Embryonic facial prominence (tissue), 1 donor: ENCODE measurements at regions not wholly inside any gene's neighbourhood (a gene's known extent, or its start where the extent isn't known, plus 50 kb on each side); places are given as distances from the start of the nearest gene placed in this dataset.
"Not testable (repeated sequence)": the region's sequence is repeated elsewhere in the genome, so short reads cannot be mapped to it uniquely, and the experiment has no call there.

Experiments
- DNase-seq: peaks from one replicate; pipeline ENCODE4 v3.0.0-alpha.2; 2016; ENCODE audit errors: extremely low spot score

DNA sequence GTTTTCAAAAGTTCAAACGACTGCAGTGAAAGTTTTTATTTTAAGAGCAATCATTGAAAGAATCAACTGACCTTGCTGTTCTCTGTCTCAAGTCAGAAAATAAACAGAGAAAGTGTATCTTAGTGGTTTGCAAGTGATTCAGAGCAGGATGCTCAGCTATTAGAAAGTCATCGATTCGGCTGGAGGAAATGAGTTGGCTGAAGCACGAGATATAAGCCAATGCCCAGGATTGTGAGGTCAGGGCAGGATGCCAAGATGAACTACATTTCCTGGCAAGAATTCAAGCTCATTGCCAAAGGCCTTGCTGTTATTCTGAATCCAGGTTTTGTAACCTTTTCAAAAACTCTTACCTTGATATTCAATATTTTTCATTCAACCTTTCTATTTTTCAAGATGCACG is 541.4 kb upstream of the BOD1L1 start:
- DNase-seq = no peak

DNA sequence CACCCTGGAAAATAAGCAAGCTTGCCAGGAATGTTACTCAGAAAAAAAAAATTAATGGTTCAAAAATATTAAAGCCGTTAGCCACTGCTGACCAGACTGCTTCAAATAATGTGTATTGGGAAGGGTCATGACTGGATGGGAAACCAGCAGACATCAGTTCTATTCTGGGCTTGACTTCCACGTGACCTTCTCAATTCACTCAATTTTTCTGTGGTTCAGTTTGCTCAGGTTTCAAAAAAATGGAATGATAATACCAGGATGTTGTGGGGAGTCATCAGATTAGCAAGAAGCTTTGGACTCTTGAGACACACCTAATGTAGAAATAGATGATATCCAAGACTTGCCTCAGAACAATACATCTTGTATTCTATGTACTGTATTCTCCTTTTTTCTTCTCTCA is 541.9 kb upstream of the BOD1L1 start:
- no peak for DNase-seq

DNA sequence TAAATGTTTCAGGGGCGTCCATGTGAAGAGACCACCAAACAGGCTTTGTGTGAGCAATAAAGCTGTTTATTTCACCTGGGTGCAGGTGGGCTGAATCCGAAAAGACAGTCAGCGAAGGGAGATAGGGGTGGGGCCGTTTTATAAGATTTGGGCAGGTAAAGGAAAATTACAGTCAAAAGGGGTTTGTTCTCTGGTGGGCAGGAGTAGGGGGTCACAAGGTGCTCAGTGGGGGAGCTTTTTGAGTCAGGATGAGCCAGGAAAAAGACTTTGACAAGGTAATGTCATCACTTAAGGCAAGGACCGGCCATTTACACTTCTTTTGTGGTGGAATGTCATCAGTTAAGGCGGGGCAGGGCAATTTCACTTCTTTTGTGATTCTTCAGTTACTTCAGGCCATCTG is 542.4 kb upstream of the BOD1L1 start:
- not testable (repeated sequence) for DNase-seq

DNA sequence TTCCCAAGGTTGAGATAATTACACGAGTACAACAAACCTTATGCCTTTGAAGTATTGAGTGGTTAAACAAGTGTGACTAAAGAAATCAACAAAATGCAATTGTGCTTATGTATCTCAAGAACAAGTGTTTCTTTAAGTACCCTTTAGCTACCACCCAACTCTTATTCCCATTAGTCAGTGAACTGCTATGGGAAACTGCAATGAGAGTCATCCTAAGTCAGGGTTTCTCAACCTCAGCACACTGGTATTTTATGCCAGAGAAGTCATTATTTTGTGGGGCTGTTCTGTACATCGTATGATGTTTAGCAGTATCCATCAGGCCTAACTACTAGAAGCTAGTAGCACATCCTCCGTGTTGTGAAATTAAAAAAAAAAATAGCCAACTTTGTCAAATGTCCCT is 549.1 kb upstream of the BOD1L1 start:
- no peak for DNase-seq

DNA sequence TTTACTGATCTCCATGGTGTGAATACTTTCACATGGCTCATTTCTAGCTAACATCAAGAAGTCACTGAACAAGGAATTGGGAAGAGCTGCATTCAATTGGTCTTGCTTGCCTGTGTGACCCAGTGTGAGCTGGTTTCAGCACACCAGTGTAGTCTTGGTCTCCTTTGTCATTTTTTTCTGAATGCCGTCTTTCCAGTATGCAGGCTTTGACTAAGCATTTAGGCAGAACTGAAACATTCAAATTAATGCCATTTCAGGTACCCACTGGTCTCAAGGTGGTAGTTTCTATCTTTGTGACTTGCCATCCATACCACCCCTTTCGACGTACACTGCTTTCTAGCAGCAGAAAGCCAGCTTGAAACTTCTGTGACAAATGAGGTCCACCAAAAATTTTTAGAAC is 550.5 kb upstream of the BOD1L1 start:
- DNase-seq = no peak

DNA sequence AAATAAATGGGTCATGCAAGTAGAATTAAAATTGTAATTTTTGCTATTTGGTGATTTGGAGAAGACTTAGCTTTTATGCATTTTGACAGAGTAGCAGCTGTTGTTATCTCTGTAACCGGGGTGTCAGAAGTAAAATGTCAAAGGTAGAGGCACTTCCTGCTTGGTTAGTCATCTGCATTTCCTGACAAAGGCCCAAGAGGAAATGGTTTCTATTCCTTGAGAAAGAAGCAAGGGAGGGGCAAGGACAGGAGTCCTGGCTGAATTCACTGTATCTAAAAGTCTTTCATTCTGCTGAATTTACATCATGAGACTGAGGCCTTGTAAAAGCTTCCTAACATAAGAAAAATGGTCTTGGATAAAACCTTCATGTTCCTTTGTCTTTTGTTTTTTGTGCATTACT is 550.9 kb upstream of the BOD1L1 start:
- DNase-seq = no peak

DNA sequence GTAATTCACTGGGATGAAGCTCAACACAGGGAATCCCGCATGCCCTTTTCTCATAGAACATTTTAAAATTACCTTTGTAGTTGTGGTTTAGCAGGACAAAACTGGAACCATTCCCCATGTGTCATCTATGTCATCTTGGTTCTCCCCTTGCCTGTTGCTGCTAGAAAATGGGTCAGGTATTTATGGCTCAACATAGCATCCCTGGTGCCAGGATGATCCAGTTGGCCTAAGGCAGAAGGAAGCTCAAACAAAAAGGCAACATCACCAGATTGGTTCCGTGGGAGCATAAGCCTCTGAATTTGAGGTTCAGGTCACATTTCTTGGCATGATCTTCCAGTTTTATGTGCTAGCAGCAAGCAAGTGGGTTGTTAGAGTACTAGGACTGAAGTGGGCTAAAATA is 552.6 kb upstream of the BOD1L1 start:
- DNase-seq = no peak

DNA sequence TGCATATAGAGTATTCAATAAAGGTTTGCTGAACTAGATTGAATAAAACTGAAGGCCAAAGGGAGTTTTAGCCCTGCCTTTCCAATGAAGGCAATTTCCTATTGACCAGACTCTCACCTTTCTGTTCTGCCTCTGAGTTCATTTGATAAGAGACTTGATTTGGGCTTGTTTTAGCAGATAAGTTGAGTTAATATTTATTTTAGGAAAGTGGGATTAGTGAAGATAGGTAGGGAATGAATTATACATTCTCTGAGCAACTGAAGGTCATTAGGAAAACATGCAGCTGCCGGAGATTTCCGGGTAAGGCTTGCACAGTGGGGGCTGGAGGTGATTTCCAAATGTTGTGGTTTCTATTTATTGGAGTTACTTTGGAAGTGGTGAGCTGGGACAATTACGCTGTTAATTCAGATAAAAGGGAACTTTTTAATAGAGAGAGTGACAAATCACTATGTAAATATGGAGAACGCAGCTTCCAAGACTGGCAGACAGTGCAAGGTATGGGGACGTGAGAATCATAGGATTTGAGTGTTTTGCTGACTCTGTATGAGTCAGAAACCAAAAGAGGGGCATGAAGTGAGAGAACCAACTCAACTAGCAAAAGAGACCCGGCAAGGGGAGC is 553.6 kb upstream of the BOD1L1 start:
- no peak for DNase-seq

DNA sequence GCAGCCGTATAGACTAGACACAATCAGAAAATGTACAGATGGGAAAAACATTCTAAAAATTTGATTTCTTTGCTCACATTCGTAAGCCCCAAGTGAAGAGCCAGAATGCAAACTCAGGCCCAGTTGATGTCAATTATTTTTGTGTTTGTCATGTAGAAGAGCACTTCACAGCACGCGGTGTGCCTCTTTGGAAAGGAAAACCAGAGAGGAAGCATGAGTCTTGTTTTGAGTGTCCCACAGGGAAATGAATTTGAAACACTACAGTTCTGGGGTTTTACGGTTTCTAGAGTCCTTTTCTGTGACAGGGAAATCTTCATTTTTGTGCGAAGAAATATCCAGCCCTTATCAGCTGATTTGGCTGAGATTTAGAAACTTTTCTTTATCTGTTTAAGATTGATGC is 554.6 kb upstream of the BOD1L1 start:
- DNase-seq = no peak

DNA sequence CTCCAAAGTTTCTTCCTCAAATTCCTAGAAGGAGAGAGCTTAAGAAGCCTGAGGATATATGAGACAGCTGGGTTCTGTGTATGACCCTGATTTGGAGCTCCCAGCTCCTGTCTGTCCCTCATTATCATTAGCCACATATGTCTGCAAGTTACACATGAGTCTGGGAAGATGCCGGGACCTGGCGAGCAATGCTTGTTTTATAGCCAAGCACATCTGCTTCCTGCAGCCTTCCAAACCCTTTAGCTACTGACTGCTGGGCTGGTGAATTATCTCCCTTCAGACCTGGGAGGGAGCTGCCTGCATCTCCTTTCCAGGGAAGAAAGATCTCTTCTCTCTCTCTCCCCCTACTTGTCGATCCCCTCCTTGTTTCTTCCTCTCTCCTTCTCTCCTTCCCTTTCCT is 556.7 kb upstream of the BOD1L1 start:
- no peak for DNase-seq

DNA sequence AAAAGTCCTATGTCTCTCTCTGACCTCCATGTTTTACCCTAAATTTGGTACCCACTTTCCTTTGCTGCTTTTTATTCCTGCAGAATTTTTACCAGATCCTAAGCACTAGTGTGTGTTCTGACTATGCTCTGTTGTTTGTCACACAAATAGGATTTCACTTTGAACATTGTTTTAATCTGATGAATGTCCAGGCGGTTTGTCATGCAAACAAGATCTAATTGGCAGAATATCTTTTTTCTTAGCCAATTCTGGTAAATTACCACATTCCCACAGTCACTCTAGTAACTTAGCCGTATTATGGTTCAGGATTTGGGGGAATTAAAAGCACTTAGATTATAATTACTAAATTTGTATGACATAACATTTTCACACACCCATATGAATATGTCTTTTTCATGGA is 557.2 kb upstream of the BOD1L1 start:
- DNase-seq = no peak

DNA sequence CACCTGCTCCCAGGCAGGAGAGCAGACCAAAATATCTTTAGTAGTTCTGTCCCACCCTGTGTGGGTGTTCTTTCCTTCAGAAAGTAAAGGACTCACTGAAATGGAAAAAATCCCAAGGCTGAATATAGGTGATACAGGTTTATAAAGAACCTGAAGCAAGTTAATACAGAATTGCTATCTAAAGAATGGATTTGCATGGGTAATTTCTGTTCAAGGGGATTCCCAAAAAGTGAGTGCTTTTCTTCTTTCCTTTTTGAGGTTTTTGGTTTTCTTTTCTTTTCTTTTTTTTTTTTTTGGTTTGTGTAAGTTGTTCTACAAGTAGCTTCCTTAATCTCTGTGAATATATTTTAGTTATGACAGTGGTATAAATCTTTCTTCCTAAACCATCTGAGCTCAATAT is 560.7 kb upstream of the BOD1L1 start:
- no peak for DNase-seq

DNA sequence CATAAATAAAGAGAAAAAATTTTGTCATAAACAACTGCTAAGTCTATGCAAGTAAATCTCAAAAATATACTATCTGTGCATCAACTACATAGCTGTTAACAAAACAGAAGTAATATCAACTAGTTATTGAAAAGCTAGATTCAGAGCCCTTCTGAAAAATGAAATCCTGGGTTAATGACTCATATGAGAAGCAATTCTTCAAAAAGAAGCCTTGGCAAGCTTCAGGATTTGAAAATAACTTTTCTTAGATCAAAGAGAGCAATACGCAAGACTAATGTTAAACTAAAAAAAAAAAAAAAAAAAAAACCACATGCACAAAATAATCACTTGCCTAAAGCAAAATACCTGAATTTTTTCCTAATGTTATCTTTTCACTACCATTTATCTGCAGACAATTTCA is 566.1 kb upstream of the BOD1L1 start:
- no peak for DNase-seq

DNA sequence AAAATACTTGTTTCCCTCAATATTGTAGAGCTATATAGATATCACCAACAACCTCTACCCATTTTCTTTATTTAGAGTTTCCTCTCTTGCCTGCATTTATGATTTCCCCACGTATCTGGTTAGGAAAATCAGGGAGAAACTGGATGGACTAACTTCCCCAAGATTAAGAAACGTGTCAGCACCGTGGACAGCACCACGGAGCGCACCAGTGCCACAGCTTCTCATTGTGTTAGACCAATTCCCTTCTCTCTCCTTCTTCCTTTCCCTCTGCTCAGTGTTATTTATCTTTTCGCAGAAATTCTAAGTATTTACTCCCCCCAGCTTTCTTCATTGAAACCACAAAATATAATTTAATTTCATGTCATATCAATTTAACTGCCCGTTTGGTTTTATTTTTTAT is 568.6 kb upstream of the BOD1L1 start:
- peak; percentile 34 for DNase-seq

DNA sequence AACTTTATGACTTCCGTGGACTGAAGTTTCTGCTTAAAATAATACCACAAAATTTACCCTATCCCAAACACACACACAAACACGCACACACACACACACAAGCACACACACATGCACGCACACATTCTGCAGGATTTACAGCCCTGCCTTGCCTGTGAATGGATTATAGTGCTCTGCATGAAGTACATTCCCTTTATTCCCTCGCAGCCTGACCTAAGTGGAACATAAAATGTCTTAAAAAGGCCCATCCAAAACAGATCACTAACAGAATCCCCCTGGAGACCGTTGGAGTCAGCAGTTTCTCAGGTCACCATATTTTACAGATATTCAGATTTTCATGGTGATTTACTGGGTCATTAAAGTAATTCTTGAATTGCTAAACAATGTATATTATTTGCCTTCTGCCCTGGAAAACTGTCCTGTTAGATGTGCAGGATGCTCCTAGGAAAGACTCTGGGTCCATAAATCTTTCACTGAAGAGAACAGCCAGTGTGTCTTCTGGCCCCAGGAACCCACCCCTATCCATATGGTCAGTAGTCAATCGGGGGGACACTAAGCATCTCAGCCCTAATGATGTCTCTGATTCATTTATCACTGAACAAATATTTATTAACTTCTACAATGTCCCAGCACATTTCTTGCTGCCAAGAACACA is 587.7 kb upstream of the BOD1L1 start:
- no peak for DNase-seq

DNA sequence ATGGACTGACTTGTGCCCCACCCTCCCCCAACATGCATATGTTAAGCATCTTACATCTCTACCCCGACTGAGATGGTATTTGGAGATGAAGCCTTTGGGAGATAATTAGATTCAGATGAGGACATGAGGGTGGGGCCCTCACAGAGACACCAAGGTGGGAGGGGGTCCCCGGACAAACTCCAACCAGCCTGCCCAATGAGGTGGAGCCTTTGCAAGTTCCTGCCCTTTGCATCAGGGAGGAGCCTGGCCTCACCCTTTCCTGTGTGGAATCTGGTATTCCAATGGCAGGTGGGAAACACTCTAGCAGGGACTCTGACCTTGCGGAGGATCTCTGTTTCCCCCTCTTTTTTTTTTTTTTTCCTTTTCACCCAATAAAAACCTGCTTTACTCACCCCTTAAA is 589.9 kb upstream of the BOD1L1 start:
- DNase-seq = no peak

DNA sequence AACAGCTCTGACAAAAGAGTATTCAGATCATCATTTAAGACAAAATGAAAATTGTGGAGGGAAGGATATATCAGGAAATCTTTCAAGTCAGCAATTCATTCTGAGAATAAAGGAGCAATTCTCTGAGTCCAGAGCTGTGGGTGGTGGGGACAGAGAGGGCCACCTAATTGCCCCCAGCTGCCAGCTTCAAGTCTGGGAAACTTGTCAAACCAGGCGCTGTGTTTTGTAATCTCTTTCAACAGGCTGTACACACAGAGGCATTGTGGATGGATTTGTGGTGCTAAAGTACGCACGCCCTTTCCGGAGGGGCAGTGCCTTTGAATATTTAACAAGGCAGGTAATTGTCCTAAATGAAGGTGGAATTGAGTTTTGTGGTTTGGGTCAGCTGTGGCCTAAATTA is 591.1 kb upstream of the BOD1L1 start:
- no peak for DNase-seq

DNA sequence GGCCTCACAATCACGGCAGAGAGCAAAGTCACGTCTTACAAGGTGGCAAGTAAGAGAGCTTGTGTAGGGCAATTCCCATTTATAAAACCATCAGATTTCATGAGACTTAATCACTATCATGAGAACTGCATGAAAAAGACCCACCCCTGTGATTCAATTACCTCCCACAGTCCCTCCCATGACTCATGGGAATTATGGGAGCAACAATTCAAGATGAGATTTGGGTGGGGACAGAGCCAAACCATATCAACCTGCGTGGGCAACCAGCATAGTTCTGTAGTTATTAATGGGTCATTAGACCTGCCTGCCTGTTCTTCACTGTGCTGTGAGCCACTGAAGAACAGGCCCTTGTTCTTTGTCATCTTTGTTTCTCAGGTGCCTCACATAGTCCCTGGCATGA is 593.7 kb upstream of the BOD1L1 start:
- DNase-seq = no peak

DNA sequence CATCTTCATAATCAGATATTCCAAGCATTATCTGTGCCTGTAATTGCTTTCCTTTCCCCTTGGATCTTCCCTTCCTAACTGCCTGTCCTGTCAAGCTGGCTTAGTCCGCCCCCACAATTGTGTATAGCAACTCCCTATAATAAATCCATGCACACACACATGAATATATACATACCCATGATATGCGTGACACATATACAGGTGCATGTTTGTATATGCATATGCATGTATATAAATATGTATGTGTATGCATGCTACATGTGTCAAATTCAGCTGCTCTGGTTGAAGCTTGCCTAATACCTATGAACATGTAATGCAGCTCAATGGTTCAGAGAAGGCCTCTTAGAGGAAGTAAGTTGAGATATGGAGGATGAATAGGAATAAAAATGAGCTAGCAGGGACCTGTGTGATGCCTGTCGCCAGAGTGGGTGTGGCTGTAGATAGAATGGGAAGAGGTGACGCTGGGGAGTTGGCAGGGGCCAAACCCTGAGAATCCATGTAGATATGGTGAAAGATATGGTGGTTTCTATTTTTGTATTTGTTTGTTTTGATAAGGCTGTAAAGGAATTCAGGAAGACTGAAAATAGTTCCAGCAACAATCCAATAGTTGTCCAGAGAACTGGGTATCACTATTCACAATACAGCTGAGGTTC is 595.0 kb upstream of the BOD1L1 start:
- DNase-seq = no peak

DNA sequence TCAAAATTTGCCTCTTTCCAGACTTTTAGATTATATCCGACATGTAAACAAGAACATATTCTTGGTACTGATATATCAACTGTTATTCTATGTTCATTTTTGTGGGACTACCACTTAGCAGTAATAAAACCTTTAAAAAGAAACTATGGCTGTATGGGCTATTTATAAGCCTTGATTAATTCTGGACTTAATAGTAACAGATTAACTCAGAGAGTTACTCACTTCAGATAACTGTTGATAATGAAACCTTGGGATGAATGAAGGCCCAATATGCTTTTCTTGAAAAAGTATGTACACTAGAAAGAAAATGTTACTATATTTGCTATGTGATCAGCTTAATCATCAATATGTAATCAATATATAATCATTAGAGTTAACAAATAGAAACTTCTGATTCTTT is 595.9 kb upstream of the BOD1L1 start:
- DNase-seq = no peak

DNA sequence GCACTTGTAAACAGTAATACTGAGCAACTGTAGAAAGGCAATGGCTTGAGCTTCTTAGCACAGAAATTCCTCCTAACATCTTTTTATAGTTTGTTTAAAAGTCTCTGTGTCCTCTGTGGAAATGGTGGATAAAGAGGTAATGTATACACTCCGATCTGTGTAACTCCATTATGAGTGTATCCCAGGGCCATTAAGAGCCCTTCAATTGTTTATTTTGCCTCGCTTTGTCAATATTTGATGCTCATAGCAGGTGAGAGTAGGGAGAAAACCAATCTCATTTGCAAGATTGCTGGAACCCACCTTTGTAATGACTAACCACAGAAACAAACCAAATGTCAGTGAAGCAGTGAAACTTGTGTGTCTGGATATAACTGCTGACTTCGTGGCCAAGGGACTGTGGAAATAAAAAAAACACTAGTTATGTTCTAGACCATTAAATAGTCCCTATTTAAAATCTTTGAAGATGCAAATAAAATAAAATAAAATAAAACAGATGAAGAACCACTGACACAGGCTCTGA is 598.2 kb upstream of the BOD1L1 start:
- DNase-seq = no peak

DNA sequence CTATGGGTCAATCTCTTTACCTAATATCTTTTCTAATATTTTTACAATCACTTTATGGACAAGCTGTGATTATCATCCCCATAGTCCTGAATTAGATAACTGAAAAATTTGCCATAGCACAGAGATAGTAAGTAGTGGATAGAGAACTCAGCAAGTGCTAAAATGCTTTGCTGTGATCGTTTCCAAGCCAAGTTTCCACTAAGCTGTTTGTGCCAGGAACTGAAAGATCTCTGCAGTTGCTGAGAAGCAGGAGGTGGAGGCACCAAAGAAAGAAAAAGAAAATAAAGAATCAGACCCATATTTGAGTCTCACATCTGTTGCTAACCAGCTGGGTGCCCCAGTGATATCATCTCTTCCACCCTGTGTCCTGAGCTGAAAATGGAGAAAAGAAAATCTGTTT is 605.6 kb upstream of the BOD1L1 start:
- DNase-seq = no peak

DNA sequence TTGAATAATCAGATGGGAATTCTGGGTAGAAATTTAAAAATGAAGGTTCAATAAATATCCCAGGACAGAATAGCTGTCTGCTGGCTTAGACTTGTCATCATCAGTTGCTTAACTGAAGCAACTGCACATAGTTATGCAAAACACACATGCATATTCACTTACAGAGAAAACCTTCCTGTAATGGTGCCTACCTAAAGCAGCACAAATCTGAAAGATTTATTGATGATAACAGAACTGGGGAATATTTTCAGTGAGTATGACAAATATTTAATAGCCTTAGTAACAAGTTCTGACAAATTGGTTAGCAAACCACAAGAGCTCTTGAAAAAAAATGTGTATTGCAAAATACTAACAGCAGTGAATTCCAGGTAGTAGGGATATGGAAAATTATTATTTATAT is 606.8 kb upstream of the BOD1L1 start:
- DNase-seq = no peak
